ENCODE measurements at regions not wholly inside any gene's neighbourhood (a gene's known extent, or its start where the extent isn't known, plus 50 kb on each side); places are given as distances from the start of the nearest gene placed in this dataset.

DNA sequence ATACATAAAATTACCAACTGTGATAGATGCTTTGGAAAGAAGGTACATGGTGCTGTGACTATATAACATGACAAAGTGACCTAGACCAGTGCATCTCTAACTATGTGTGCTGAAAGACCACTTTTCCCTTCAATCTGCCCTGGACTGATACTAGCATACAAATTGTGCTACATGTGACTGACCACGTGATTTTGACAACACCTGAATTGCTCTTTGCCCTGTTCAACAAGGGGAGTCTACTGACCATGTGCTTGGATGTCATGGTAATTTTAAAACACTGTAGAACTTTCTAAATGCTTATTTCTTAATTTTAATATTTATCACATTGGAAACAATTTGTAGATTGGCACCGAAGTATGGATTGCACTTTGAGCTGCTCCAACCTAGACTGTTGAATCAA, 142.4 kb downstream of the CAND1 start:
- H3K9me3 Mint-ChIP-seq: peaks cover 2% of the 10 kb centered on the region
- H3K27me3 Mint-ChIP-seq: no peaks in the 10 kb centered on the region
- POLR2A ChIA-PET: no interaction called here
- H3K36me3 Mint-ChIP-seq (ENCODE audit: low read depth): no peaks in the 10 kb centered on the region
- no peak for DNase-seq
- H3K4me1 Mint-ChIP-seq: no peaks in the 10 kb centered on the region
- CTCF ChIA-PET: no interaction called here
- no peak overlapping the region for H3K27ac Mint-ChIP-seq
- no peak overlapping the region for H3K4me3 Mint-ChIP-seq

DNA sequence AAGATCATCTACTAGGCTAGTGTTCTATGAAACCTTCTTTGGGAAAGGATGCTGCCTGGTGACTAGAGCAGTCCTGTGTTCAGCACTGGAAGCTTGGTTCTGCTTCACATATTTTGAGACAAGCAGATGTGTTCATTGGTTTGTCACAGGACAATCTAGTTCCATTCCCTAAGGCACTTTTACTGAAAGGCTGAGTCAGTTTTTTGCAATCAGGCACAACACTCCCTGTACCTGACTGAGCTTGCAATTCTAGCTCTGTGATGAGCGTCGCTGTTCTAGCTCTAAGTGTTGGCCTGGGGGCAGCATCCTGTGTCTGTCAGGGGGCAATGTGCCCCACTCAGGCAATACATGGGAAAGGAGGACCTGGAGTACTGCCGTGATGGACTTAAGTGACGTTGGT, 144.4 kb downstream of the CAND1 start:
- no peaks in the 10 kb centered on the region for H3K36me3 Mint-ChIP-seq (ENCODE audit: low read depth)
- ChIA-PET POLR2A (no interaction called here), CTCF (no interaction called here)
- H3K4me1 Mint-ChIP-seq: no peaks in the 10 kb centered on the region
- peaks cover 2% of the 10 kb centered on the region for H3K9me3 Mint-ChIP-seq
- DNase-seq: no peak
- no peak overlapping the region for H3K27ac Mint-ChIP-seq
- no peaks in the 10 kb centered on the region for H3K27me3 Mint-ChIP-seq
- H3K4me3 Mint-ChIP-seq: no peak overlapping the region

DNA sequence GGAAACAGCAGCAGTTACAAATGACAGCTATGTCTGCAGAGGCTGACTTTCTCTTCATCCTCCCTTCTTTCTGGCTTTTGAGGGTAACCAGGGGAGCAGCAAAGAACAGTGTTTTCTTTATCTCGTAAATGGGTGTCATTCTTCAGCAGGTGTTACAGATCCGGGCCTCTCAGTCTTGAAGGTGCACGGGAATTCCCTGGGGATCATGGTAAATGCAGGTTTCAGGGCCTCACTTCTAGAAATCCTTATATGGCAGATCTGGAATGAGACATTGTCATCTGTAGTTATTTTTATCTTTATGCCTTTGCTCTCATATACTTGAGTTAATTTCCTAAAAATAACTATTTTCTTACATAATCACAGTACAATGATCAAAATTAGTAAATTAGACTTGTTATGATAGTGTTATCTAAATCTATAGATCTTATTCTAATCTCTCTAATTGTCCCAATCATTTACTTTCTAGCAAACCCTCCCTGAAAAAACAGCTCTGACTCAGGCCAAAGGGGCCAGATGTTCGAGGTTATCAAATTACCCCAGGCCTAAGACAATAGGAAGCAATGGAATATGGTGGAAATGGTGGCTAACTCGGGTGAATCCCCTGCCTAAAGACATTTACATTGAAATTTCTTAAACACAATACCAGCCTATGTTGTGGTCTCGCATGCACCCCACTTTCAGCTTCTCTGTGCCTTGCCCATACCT, 145.0 kb downstream of the CAND1 start:
- Mint-ChIP-seq H3K27ac (no peak overlapping the region), H3K27me3 (no peaks in the 10 kb centered on the region), H3K4me3 (no peak overlapping the region), H3K36me3 (ENCODE audit: low read depth) (no peaks in the 10 kb centered on the region), H3K4me1 (no peaks in the 10 kb centered on the region), H3K9me3 (no peaks in the 10 kb centered on the region)
- DNase-seq: no peak
- ChIA-PET POLR2A (no interaction called here), CTCF (no interaction called here)

DNA sequence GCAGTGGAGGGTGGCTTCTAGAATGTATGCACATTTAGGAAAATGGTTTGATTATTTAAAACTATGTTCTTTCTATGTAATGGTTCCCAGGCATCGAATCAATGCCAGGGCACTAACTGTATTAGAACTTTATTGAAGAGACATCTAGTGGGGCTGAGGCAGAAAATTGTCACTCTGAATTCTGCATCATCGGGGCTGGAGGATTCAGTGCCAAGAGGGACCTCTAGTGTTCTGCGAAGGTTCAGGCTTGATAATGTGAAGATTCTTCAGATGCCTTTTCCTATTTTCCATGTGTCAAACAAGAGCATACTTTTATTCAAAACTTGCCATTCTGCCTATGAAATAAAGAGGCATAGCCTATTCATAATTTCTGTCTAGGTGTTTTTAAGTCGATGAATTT, 146.3 kb downstream of the CAND1 start:
- no peak overlapping the region for H3K4me3 Mint-ChIP-seq
- ChIA-PET POLR2A (no interaction called here), CTCF (no interaction called here)
- no peaks in the 10 kb centered on the region for H3K9me3 Mint-ChIP-seq
- H3K27ac Mint-ChIP-seq: no peak overlapping the region
- H3K4me1 Mint-ChIP-seq: no peaks in the 10 kb centered on the region
- no peaks in the 10 kb centered on the region for H3K27me3 Mint-ChIP-seq
- no peaks in the 10 kb centered on the region for H3K36me3 Mint-ChIP-seq (ENCODE audit: low read depth)
- DNase-seq: no peak

DNA sequence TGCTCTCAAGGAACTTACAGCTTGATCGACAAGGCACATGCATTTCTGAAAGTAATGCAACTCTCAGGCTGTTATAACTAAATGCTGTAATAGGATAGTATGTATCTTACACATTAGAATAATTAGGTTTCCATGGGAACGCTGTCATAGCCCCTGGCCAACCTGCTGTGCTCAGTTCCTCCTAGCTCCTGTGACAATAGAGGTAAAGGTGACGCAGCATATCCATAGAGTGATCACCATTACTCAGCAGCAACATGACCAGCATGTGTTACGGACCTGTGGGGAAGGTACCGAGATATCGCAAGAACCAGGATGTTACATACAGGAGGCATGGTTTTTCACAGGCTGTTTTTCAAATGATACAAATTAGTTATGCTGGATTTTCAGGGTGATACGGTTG, 150.7 kb downstream of the CAND1 start:
- CTCF ChIA-PET: no interaction called here

DNA sequence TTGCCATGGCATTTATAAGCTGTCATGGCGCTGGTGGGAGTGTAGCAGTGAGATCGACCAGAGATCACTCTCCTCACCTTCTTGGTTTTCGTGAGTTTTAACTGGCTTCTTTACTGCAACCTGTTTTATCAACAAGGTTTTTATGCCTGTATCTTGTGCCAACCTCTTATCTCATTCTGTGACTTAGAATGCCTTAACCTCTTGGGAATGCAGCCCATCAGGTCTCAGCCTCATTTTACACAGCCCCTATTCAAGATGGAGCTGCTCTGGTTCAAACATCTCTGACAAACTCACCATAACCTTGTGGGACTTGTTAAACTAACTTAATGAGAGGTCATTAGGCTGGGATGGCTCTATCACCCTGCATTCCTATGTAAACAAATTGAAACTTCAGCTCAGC, 151.3 kb downstream of the CAND1 start:
- Mint-ChIP-seq H3K27me3 (no peaks in the 10 kb centered on the region), H3K36me3 (ENCODE audit: low read depth) (no peaks in the 10 kb centered on the region), H3K9me3 (no peaks in the 10 kb centered on the region), H3K4me1 (no peaks in the 10 kb centered on the region), H3K27ac (no peak overlapping the region), H3K4me3 (no peak overlapping the region)
- DNase-seq: no peak
- ChIA-PET POLR2A (no interaction called here), CTCF (no interaction called here)

More for the DNA sequence above, 150.7 kb downstream of the CAND1 start:
- no peak for DNase-seq
- Mint-ChIP-seq H3K4me3 (no peak overlapping the region), H3K36me3 (ENCODE audit: low read depth) (no peaks in the 10 kb centered on the region), H3K4me1 (no peaks in the 10 kb centered on the region), H3K27ac (no peak overlapping the region), H3K9me3 (no peaks in the 10 kb centered on the region), H3K27me3 (no peaks in the 10 kb centered on the region)
- POLR2A ChIA-PET: no interaction called here

DNA sequence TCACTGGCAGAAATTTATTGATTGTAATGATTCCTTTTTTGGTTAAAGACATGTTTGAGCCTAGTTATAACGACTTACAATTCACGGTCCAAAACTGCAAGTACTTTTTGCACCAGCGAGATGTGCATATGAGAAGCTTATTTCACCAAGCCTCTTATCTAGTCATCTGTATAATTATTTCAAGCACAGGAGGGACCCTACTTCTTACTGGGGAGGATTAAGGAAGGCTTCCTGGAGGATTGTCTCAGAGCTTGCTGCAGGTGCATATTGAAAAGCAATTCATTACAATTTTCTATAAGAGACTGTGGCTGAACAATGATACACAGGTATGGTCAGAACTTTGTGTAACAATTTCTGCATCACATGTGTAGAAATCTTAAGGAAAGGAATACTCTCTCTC, 152.9 kb downstream of the CAND1 start:
- Mint-ChIP-seq H3K27me3 (no peaks in the 10 kb centered on the region), H3K27ac (no peak overlapping the region), H3K4me3 (no peak overlapping the region), H3K9me3 (no peaks in the 10 kb centered on the region), H3K36me3 (ENCODE audit: low read depth) (no peaks in the 10 kb centered on the region), H3K4me1 (no peaks in the 10 kb centered on the region)
- CTCF ChIA-PET: no interaction called here
- POLR2A ChIA-PET: no interaction called here
- DNase-seq: no peak

DNA sequence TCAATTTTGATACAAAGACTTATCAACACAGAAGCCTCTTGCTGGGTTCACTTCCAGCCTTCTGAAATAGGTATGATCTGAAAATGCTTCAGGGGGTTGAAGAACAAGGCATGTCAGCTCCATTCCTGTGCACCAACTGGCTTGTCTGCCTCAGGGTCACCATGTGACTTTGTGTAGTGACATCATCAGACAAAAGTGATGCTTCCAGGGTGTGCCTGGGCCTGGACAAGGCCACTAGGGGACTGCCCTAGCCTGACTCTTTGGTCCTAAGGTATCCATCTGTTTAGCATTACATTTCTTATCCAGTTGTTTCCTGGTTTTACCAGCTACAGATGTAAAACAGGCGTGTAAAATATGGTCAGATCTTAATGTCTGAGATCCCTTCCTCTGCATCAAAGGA, 155.6 kb downstream of the CAND1 start:
- DNase-seq: no peak
- no peaks in the 10 kb centered on the region for H3K9me3 Mint-ChIP-seq
- no peak overlapping the region for H3K4me3 Mint-ChIP-seq
- no peaks in the 10 kb centered on the region for H3K27me3 Mint-ChIP-seq
- POLR2A ChIA-PET: no interaction called here
- CTCF ChIA-PET: no interaction called here
- no peaks in the 10 kb centered on the region for H3K36me3 Mint-ChIP-seq (ENCODE audit: low read depth)
- no peaks in the 10 kb centered on the region for H3K4me1 Mint-ChIP-seq
- H3K27ac Mint-ChIP-seq: no peak overlapping the region

DNA sequence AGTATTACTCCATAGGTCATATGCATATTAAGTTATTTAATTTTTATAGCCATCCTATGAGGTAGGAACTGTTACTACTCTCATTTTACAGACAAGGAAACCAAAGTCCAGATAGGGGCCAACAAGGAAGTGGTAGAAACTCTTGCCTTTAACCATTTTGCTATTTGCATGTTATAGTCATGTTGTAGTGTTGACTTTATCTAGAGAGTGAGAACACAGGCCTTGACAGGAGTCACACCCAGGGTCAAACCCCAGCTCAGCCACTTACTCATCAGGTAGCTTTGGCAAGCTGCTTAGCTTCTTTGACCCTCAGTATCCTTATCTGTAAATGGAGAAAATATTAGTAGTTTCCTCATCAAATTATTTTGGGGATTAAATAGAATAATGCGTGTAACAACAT, 156.2 kb downstream of the CAND1 start:
- no peak for DNase-seq
- Mint-ChIP-seq H3K4me1 (no peaks in the 10 kb centered on the region), H3K4me3 (no peak overlapping the region), H3K9me3 (no peaks in the 10 kb centered on the region), H3K27ac (no peak overlapping the region), H3K36me3 (ENCODE audit: low read depth) (no peaks in the 10 kb centered on the region), H3K27me3 (no peaks in the 10 kb centered on the region)
- CTCF ChIA-PET: no interaction called here
- POLR2A ChIA-PET: no interaction called here

DNA sequence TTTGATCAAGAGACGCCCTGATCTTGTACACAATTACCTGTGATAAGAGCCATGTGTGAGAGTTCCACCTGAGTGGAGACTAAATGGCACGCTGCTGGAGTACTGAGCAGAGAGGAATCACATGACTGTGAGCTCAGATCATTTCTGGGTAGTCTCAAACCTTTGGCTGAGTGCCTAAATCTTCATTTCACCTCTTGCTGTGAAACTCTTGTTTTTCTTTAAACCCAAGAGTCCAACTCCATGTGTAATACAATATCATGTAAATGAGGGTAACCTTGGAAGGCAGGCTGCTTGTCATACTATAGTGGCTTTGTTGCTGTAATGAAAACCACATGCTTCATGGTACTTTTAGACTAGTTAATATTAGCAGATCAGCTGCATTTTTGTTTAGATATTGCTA, 156.9 kb downstream of the CAND1 start:
- Mint-ChIP-seq H3K27me3 (no peaks in the 10 kb centered on the region), H3K4me3 (no peak overlapping the region), H3K4me1 (no peaks in the 10 kb centered on the region), H3K9me3 (no peaks in the 10 kb centered on the region), H3K27ac (no peak overlapping the region), H3K36me3 (ENCODE audit: low read depth) (no peaks in the 10 kb centered on the region)
- POLR2A ChIA-PET: no interaction called here
- CTCF ChIA-PET: no interaction called here
- no peak for DNase-seq

DNA sequence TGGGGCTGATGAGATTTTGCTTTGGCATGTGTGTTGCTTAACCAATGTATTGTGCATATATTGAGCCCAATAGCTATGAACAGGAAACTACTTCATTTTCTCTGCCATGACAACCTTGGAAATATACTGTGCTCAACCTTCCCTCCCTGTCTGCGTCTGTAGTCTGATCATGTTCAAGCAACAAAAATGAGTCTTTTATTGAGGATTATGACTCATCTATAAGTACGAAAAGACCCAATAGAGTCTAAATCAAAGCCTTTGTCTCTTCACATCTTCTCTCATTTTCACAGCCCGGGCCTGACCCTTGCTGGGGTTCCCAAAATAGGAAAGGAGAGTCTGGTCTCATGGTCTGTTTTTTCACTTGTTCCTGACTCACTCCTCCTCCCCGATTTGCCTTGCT, 158.2 kb downstream of the CAND1 start:
- no peak overlapping the region for H3K4me3 Mint-ChIP-seq
- no peak overlapping the region for H3K27ac Mint-ChIP-seq
- ChIA-PET POLR2A (no interaction called here), CTCF (no interaction called here)
- no peaks in the 10 kb centered on the region for H3K36me3 Mint-ChIP-seq (ENCODE audit: low read depth)
- H3K27me3 Mint-ChIP-seq: no peaks in the 10 kb centered on the region
- H3K4me1 Mint-ChIP-seq: no peaks in the 10 kb centered on the region
- no peak for DNase-seq
- no peaks in the 10 kb centered on the region for H3K9me3 Mint-ChIP-seq

DNA sequence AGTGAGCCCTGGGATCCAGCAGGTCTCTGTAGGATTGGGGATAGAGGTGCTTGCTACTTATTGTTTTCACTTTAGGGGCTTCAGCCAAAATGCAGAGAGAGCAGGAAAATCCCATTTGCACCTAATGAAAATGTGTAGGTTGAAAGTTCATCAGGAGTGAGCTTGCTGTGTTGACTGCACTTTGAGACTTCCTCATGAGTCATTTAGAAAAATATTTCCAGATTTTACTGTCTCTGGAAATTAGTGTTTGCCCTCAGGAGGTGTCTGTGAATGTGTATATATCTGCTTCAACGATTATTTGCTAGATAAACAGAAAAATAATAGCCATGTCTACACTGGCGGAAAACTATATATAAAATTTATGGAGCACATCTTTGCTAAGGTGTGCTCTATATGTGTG, 159.3 kb downstream of the CAND1 start:
- H3K4me3 Mint-ChIP-seq: no peak overlapping the region
- CTCF ChIA-PET: no interaction called here
- no peaks in the 10 kb centered on the region for H3K27me3 Mint-ChIP-seq
- H3K4me1 Mint-ChIP-seq: no peaks in the 10 kb centered on the region
- no peaks in the 10 kb centered on the region for H3K36me3 Mint-ChIP-seq (ENCODE audit: low read depth)
- no peak overlapping the region for H3K27ac Mint-ChIP-seq
- H3K9me3 Mint-ChIP-seq: no peaks in the 10 kb centered on the region
- no peak for DNase-seq
- POLR2A ChIA-PET: no interaction called here

DNA sequence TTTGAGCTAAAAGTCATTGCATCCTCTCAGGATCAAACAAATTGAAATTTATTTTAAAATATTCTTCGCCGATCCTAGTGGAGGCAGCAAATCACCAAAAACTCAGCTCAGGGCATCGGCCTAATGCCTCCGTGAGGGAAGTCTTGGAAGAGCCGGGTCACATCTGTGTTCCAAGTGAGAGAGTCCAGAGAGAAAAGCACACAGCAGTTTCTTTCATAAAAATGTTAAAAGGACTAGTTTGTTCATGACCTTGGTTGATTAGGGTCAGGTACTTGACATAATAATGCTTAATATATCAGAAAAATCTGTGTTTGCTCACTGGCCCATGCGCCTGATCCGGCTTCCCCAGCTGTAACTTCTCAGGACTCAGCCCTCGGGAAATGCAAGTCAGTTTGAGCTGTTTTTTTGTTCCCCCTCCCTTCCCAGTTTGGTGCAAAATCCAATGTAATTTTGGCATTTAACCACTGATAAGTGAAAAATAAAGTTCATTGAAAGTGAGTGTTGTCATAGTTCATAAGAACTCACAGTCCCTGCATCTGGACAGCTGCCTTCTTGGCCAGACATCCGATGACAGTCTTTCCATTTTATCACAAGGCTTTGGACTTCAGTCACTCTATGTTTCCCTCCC, 161.7 kb downstream of the CAND1 start:
- ChIA-PET POLR2A (no interaction called here), CTCF (interaction anchor here (0.7 to 1.6 kb wide), 3 partner anchors 10 to 512 kb away, joined by 3 to 6 read pairs (median 5); no protein-coding TSS in a partner anchor)
- no peak overlapping the region for H3K27ac Mint-ChIP-seq
- no peaks in the 10 kb centered on the region for H3K9me3 Mint-ChIP-seq
- no peaks in the 10 kb centered on the region for H3K36me3 Mint-ChIP-seq (ENCODE audit: low read depth)
- DNase-seq: no peak
- no peaks in the 10 kb centered on the region for H3K4me1 Mint-ChIP-seq
- no peak overlapping the region for H3K4me3 Mint-ChIP-seq
- H3K27me3 Mint-ChIP-seq: no peaks in the 10 kb centered on the region

DNA sequence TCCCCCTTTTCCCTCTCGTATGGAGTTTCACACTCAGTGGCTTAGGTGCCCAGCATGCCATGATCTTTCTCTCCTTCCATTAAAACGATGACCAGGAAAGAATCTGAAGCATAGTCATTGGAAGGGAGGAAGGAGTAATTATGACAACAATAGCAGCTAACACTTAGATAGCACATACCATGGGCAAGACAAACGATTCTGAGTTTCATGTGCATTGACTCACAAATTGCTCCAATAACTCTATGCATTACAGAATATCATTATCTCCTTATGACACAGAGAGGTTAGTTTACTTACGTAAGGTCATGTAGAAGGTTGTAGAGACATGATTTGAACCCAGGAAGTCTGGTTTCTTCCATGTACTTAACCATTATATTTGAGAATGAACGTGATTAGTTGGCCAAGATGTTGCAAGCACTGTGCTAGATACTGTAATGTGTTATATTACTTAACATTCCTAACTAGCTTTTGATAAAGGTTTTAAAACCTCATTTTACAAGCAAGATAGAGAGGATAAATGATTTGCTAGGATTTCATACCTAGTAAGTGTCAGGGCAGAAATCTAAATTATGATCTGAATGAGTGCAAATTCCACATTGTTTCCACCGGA, 162.4 kb downstream of the CAND1 start:
- ChIA-PET POLR2A (no interaction called here), CTCF (no interaction called here)
- no peaks in the 10 kb centered on the region for H3K36me3 Mint-ChIP-seq (ENCODE audit: low read depth)

More for the DNA sequence above, 162.4 kb downstream of the CAND1 start:
- no peak overlapping the region for H3K4me3 Mint-ChIP-seq
- no peaks in the 10 kb centered on the region for H3K9me3 Mint-ChIP-seq
- no peak overlapping the region for H3K27ac Mint-ChIP-seq
- H3K4me1 Mint-ChIP-seq: no peaks in the 10 kb centered on the region
- no peaks in the 10 kb centered on the region for H3K27me3 Mint-ChIP-seq
- DNase-seq: no peak

All from activated CD4-positive, alpha-beta memory T cell treated with anti-CD3 and anti-CD28 coated beads, Interleukin-2, amount 10 ng/mL, durations not matched to agents 7 days and 5 days (primary cell).